Lower lobe of right lung (tissue), 2 donors: ENCODE measurements at regions not wholly inside any gene's neighbourhood (a gene's known extent, or its start where the extent isn't known, plus 50 kb on each side); places are given as distances from the start of the nearest gene placed in this dataset.

Source experiments
- ATAC-seq, 2 donors: fragments of 200-7000 bp; cut with Tn5 transposase; one replicate each; pipeline ENCODE4 v1.9.1; 2020 to 2022; ENCODE audit warnings: mild to moderate bottlenecking in 2 of 2, moderate library complexity in 2 of 2
- DNase-seq: peaks from one replicate; pipeline ENCODE4 v3.0.0-alpha.2; 2020
- H3K27ac ChIP-seq: fragments of 200-600 bp; one replicate; pipeline ENCODE4 v1.8.0; 2022
- H3K27me3 ChIP-seq: fragments of 200-600 bp; one replicate; pipeline ENCODE4 v1.8.0; 2022; ENCODE audit warnings: low read depth
- H3K36me3 ChIP-seq: fragments of 200-600 bp; one replicate; pipeline ENCODE4 v1.8.0; 2022; ENCODE audit warnings: mild to moderate bottlenecking
- H3K4me1 ChIP-seq: fragments of 200-600 bp; one replicate; pipeline ENCODE4 v1.8.0; 2022
- H3K4me3 ChIP-seq: fragments of 200-600 bp; one replicate; pipeline ENCODE4 v1.8.0; 2022; ENCODE audit warnings: mild to moderate bottlenecking
- H3K9me3 ChIP-seq: fragments of 200-600 bp; one replicate; pipeline ENCODE4 v1.8.0; 2022
- CTCF ChIP-seq: fragments of 200-600 bp; IDR thresholded peaks from one replicate; pipeline ENCODE4 v1.8.0; 2022; ENCODE audit warnings: antibody characterized with exemption, mild to moderate bottlenecking
- intact Hi-C: fragments of 100-400 bp; cut with DNase I; formaldehyde crosslinking; loops from one replicate; pipeline ENCODE4 v1.11.0; 2022
- donor health status: DM: no; HTN: yes; CAD: no; lungs with severe emphysema.

DNA sequence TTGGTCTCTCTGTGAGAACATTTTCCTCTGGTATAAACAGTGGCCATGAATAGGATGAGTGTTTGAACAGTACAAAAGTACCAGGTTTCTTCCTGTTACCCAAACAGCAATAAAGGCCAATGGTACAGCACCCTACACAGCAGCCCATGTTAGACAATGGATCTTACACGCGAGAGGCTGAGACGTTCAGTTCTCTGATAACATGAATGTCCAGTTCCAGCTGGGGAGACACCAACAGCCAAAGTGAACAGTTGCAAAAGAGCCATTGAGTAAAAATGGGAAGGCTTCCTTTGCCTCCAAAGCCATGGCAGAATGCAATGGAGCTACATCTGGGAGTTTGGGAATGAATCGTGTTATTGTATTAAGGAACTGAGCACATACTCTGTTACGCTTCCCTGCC lies 246.8 kb upstream of the SGK1 start:
- Histone ChIP-seq H3K36me3 (no peaks in the 10 kb centered on the region), H3K27me3 (no peaks in the 10 kb centered on the region), H3K4me1 (no peaks in the 10 kb centered on the region), H3K4me3 (no peak overlapping the region), H3K27ac (no peak overlapping the region), H3K9me3 (no peaks in the 10 kb centered on the region)
- ATAC-seq, result peak in 1 of 2 donors; percentile 45
- intact Hi-C loops, result no loop called here
- TF ChIP-seq CTCF, result no peak
- DNase-seq, result no peak

GRCh38 chr6:134560019-134560418 lies 242.1 kb upstream of the SGK1 start:
- intact Hi-C loops, result no loop called here
- no peak for ATAC-seq
- Histone ChIP-seq H3K4me1 (no peaks in the 10 kb centered on the region), H3K36me3 (no peaks in the 10 kb centered on the region), H3K27ac (no peak overlapping the region), H3K9me3 (no peaks in the 10 kb centered on the region), H3K27me3 (no peaks in the 10 kb centered on the region), H3K4me3 (no peak overlapping the region)
- TF ChIP-seq CTCF, result no peak
- no peak for DNase-seq

GRCh38 chr6:134557509-134557908 lies 239.6 kb upstream of the SGK1 start:
- ATAC-seq, result no peak
- no peak for DNase-seq
- no peak for TF ChIP-seq CTCF
- Histone ChIP-seq H3K27ac (no peak overlapping the region), H3K27me3 (no peaks in the 10 kb centered on the region), H3K9me3 (no peaks in the 10 kb centered on the region), H3K36me3 (no peaks in the 10 kb centered on the region), H3K4me1 (no peaks in the 10 kb centered on the region), H3K4me3 (no peak overlapping the region)
- intact Hi-C loops, result no loop called here

DNA sequence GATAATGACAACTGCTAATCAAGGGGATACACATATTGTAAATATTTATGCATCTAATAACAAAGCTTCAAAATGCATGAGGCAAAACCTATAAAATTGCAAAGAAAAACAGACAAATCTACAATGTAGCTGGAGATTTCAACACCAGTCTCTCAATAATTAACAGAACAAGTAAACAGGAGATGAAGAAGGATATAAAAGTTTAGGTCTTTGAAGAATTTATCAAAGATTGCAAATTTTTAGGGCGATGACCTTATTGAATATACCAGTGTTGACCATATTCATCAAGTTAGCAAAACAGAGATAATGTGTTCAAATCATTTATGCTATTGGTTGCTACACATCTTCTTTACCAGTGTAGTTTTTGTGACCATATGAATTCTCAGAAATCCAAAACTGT lies 237.8 kb upstream of the SGK1 start:
- Histone ChIP-seq H3K27me3 (no peaks in the 10 kb centered on the region), H3K9me3 (no peaks in the 10 kb centered on the region), H3K36me3 (no peaks in the 10 kb centered on the region), H3K4me3 (no peak overlapping the region), H3K27ac (no peak overlapping the region), H3K4me1 (peaks cover 9% of the 10 kb centered on the region)
- ATAC-seq, result no peak
- intact Hi-C loops, result no loop called here
- DNase-seq, result no peak
- TF ChIP-seq CTCF, result no peak

GRCh38 chr6:134553936-134554335 lies 236.0 kb upstream of the SGK1 start:
- intact Hi-C loops, result no loop called here
- Histone ChIP-seq H3K9me3 (no peaks in the 10 kb centered on the region), H3K27ac (no peak overlapping the region), H3K4me1 (peaks cover 12% of the 10 kb centered on the region), H3K4me3 (no peak overlapping the region), H3K36me3 (no peaks in the 10 kb centered on the region), H3K27me3 (no peaks in the 10 kb centered on the region)
- no peak for DNase-seq
- TF ChIP-seq CTCF, result no peak
- no peak for ATAC-seq
